HG03432 (cell line): ENCODE measurements at regions not wholly inside any gene's neighbourhood (a gene's known extent, or its start where the extent isn't known, plus 50 kb on each side); places are given as distances from the start of the nearest gene placed in this dataset.

ENCODE experiments used
- ATAC-seq: cut with Tn5 transposase; IDR thresholded peaks from one replicate; pipeline ENCODE4 v1.9.1; 2021; ENCODE audit warnings: mild to moderate bottlenecking, moderate library complexity; ENCODE audit not compliant: unreplicated experiment

DNA sequence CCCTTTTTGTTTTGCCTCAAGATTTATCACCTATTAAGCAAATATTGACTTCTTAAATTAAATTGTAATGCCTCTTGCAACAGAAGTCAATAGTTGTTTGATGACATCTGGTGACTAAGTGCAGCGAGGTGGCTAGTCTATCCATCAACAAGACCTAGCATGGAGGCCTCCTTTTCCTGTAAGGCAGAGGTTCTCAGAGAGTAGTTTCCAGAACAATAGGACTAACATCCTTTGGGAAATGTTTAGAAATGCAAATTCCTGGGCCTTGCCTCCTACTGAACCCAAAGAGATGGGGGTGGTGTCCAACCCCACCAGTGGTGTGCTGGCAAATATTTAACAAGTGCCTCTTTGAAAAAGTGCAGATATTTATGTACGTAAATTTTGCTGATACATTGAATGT is 143.7 kb downstream of the SCP2D1 start:
- no peak for ATAC-seq

DNA sequence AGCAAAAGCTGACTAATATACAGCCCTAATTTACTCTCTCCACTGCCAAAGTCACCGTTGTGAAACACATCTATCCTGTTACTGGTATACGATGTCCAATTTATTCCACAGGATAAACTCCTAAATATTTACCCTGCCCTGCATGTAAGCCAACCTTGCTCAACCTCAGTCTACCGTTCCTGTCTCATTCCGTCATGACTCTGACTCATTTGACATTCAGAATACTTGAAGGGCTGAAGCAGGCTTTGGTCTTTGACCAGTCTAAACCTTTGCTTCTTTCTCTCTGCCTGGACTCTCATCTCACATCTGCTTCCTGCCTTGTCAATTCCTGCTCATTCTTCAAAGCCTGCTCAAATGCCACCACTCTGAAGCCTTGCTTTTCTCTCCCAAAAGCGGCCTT is 157.5 kb downstream of the SCP2D1 start:
- ATAC-seq, result no peak

DNA sequence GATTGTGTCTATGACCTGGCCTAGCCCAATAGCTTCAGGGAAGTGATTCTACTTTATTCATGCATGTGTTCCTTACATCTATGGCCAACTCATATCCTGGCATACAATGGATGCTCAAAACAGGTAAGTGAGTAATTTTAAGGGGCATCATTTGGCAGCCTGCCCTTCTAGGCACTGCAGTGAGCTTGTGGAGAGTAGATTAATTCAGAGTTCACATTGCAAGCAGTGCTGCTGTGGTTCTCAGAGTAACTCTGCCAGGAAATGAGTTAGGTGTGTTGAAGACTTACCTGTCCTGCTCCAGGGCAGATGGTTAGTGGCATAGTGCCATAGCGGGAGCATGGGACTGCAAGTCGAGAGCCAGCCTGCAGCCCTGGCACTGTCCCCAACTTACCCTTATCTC is 158.0 kb downstream of the SCP2D1 start:
- ATAC-seq, result no peak

DNA sequence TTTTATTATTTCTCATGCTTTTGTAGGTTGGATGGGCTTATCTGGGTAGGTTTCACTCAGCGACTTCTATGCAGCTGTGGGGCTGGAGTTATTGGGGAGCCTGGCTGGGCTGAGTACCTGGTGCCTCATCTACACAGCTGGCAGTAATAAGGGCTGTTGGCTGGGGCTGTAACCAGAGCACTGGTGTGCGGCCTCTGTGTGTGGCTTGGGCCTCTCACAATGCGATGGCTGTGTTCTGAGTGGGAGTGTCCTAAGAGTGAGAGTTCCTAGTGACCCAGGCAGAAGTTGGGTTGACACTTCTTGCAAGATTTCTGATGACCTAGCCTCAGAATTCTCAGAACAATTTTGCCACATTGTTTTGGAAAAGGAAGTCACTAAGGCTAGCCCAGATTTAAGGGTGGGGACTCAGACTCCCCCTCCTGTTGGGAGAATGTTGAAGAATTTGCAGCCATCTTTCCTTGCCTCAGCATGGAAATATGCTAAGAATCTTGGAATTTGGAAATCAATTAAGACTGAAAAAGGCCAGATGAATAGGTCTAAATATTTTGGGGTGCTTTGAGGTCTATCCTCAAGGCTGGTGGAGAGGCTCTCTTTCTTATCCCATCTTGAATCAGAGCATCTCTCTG is 158.8 kb downstream of the SCP2D1 start:
- no peak for ATAC-seq

DNA sequence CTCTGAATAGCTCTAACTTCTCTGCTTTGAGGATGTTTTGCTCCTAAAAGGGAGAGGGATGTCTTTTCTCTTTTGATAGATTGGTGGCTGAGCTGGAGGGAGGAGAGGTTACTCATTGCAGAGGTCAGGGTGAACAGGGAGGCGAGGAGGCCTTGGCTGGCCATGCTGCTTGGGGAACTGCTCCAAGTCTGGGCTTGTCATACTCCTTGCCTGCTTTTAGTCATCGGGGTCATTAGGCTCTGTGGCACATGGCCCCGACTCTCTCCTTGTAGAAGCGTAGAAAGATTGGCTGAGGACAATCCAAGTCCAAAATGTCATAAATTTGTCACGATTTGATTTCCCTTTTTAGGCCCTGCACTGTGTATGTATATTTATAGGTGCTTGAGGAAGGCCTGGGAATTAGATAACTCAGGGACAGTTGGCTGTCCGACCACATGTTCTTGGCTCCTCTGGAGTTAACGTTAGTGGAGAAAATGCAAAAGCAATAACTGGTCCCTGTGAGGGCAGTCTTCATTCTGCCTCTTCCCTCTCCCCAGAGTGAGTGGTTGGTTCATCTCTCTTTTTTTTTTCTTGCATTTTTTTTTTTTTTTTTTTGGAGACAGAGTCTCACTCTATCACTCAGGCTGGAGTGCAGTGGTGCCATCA is 160.1 kb downstream of the SCP2D1 start:
- ATAC-seq, result no peak

DNA sequence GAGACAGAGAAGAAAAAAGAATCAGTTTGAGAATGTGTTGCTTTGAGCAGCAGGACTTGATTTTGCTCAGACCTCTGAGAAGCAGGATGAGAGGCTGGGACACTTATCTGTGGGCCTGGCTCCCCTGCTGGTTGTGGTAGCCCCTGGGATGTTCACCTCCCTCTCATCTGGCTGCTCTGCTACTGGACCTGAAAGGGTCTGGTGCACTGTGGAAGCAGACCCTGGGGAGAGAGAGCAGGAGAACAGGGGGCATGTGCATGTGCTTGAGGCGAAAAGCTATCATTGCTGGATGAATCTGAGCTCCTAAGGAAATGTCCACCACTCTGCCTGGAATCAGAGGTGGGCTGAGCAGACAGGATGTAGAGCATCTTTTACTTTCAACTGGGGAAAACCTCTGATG is 161.1 kb downstream of the SCP2D1 start:
- no peak for ATAC-seq

DNA sequence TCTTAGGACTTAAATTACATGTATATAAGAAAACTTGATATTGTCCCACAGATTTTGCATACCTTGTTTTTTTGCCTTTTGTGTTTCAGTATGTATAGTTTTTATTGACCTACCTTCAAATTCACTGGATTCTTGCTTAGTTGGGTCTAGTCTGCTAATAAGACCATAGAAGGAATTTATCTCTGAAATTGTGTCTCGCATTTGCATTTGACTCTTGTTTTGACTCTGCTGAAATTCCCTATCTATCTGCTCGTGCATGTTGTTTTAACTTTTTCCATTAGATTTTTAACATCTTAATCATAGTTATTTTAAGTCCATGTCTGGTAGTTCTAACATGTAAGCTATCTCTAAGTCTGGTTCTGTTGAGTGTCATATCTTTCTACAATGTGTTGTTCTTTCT is 163.9 kb downstream of the SCP2D1 start:
- ATAC-seq, result no peak

DNA sequence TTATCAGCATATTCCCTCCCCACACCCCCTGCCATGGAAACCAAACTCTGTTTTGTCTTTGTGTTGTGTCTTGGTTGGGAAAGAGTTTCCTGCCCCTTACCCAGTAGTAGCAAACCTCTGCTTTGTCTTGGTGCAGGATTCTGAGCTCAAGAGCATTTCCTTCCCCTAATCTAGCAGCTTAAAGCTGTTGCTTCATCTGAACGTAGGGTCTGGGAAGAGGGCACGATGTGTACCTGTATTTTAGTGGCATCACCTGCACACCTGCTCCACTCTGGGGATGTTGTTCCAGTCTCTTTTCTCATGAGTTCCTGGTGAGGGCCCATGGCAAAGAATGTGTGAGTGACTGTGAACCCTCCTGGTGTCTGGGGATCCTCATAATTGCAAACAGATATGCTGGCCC is 164.7 kb downstream of the SCP2D1 start:
- no peak for ATAC-seq

DNA sequence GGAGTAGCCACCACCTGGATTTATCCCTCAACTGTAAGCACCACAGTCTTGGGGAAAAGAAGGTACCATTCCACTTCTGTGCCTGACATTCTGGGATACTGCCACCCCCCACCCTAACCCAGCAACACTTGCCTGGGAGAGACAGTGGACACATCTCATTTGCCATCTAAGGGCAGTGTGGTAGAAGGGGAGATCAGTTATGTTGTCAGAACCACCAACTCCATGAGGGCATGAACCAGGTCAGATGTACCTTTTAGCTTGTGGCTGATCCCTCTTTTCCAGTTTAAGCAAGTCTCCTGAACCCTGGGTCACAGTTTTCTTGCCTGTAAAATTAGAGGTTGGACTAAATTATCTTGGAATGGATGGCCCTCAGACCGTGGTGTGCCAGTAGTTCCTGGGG is 165.5 kb downstream of the SCP2D1 start:
- ATAC-seq, result no peak

DNA sequence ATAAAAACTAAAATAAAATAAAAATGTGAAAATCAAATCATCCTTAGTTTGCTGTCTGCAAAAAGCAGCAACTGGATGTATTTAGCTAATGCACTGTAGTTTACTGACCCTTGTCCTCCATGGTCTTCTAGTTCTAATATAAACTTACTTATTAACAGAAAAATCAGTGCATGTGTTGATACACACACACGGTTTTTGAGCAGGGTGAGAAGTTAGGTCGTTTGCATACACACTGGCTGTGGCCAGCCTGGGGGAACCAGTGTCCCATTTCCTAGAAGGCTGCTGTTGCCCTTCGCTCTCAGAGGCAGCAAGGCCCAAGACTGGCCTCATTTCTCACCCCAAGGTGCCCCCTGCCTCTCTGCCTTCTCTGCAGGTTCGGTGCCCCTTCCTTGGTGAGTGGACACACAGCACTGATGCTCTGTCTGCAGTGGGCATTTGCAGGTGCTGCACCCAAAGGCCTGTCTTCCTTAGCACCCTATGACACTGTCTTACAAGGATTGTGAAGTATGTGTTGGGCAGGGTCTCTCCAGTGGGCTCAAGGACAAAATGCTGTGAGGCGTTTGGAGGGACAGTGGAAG is 168.5 kb downstream of the SCP2D1 start:
- ATAC-seq, result no peak

DNA sequence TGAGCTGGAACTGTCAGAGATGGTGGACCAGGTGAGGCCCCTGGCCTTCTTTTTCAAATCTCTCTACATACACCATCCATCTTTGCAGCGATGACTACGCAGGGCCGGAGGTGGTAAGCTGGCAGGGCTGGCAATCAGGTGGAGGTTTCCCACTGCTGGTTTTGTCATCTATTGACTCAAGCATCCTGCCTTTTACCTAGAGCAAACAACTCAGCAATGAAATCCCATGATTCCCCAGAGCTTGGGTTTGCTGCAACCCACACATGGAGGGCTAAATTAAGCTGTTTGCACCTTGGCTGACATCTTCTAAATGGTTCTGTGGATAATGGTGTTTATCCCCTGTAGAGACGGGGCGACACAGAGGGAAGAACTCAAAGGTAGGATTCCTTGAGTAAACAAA is 170.2 kb downstream of the SCP2D1 start:
- ATAC-seq, result no peak

DNA sequence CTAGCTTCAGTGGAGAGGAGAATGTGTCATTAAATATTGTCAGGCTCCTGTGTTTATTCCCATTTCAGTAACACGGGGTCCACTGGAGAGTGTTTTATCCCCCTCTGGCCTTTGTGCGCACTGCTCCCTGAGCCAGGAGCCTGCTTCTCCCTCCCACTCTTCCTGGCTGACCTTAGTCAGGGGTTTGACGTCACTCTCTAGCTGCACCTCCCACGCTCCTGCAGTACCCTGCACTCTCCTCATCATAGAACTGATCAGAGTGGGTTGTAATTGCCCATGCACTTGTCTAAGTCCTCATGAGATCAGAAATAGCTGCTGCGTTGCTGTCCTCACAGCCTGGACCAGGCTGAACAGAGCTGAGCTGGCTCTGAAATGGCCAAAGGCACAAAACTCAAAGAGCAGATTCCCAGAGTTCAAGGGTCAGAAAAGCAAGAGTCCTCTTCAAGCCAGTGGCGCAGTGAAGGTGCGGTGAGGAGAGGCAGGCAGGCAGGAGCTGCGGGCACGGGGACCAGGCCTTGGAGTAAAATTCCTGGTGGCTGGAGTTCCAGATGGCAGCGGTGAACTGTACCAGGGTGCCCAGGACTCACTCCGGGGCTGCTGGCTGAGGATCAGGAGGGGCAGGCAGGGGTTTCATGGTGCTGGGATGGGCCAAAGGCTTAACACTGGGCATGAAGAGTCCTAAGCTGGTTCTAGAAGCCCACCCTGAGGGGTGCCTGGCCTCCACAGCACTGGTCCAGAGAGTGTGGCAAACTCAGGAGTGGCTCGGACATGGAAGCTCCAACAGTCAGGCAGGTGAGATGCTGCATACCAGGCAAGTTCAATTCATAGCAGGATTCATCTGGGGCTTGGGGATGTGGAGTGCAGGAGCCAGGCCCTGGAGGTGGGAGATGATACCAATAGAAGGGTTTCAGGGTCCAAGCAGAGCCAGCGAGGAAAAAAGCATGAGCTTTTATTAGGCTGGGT is 170.9 kb downstream of the SCP2D1 start:
- ATAC-seq, result no peak

DNA sequence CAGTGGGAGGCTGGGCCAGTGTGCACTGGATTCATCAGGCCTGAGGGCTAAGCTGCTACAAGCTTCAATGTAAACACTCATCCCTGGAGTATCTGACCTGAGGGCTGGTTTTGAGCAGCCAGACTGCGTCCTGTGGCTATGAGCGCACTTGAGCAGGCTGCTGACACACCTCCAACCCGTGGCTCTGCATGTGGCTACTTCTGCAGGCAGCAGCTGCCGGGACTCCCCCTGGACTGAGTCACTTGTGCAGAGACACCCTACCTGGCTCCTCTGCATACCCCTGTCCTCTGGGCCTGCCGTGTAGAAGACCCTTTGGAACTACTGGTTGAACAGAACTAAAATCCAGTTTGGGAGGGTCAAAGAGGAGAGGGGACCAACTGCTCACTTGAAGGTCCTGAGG is 172.0 kb downstream of the SCP2D1 start:
- no peak for ATAC-seq

DNA sequence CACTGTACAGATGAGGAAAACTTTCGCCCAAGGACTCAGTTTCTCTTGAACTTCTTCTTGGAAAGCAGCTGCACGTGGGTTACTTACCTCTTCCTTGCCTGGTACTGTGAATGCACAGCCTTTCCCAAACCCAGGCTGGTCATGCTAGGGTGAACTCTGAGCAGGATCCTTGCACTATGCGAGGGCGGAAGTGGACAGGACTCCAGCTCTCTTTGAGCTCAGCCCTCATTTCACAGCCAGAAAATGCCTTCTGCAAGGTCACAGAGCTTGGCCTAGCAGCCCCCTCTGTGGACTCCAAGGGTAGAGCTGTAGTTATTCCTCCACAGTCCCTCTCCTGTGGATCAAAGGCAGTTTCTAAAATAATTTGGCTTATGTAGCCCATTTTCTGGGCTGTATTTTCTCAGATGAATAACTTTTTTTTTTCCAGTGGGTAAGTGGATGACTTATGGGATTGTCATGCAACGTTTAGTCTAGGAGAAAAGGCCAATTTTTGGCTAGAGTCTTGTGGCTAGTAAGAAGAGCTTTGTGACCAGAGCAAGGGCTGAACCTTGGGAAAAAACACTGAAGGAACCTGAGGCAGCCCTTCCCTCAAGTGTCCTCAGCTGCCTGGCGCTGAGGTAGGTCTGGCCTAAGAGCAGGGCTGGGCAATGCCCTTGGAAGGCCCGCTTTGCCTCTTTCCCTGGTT is 172.7 kb downstream of the SCP2D1 start:
- ATAC-seq, result no peak

DNA sequence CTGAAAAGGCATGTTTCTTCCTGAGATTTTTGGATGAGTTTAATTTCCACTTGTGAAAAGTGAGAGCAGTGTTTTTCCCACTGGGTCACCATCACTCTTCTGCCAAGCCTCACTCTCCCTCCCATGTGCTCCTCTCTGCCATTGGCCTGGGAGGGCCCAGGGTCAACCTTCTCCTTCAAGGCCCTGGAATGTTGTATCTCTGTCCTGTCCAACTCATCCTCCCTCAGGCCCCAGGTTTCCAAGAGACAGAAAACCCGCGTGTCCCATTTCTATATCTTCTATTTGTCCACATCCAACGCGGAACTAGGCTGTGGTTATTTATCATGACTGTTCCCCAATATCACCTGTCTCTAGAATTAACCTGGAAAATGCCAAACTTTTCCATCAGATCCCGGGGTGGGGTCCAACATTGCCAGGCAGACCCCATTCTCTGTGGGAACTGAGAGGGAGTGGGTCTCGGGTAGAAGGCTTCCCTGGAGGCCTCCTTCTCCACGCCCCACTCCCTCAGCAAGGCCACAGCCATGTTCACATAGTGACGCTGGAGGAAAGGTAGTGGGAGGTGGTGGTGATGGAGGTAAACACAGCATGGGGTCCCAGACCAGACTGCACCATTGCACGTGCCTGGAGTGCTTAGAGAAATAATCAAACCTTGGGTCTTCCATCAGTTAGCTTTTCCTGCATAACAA is 173.5 kb downstream of the SCP2D1 start:
- ATAC-seq, result no peak

DNA sequence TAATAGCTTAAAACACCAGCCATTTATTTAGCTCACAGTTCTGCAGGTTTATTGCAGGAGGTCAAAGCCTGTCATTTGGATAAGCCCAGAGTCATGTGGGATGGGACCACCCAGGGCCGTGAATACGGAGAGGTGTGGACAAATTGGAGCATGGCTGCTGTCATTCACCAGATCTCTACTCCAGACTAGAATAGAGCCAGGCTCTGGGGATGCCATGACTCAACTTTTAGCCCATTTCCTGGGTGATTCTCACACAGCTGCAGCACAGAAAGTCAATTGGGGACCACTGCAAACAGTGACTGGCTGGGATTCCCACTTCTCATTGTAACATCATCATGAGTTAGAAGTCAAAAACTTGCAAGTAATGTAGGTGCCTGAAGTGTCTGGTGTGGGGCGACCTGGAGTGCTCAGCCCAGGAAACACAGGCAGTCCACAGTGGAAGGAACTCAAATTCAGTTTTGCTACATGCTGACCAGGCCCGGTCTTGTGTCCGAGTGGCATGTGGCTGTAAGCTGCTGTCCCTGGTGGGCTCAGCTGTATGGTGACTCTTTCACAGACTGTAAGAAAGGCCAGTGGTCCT is 174.3 kb downstream of the SCP2D1 start:
- no peak for ATAC-seq

DNA sequence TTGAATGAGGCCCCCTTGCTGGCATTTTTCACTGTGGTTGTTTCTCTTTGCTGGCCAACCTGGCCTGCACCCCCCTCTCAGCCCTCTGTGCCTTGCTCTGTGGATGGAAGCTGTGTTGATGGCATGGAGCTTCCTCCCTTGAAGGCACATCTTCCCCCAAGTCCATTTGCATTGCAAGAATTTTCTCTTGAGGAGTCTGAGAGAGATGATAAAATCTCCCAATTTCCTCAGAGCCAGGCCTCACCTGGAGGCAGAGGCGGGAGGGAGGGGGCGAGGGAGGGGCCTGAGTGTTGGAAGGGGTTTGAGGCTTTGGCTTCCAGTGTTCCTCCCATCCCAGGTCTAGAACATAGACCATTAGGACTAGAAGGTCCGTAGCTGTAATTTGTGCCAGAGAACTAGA is 175.1 kb downstream of the SCP2D1 start:
- no peak for ATAC-seq

DNA sequence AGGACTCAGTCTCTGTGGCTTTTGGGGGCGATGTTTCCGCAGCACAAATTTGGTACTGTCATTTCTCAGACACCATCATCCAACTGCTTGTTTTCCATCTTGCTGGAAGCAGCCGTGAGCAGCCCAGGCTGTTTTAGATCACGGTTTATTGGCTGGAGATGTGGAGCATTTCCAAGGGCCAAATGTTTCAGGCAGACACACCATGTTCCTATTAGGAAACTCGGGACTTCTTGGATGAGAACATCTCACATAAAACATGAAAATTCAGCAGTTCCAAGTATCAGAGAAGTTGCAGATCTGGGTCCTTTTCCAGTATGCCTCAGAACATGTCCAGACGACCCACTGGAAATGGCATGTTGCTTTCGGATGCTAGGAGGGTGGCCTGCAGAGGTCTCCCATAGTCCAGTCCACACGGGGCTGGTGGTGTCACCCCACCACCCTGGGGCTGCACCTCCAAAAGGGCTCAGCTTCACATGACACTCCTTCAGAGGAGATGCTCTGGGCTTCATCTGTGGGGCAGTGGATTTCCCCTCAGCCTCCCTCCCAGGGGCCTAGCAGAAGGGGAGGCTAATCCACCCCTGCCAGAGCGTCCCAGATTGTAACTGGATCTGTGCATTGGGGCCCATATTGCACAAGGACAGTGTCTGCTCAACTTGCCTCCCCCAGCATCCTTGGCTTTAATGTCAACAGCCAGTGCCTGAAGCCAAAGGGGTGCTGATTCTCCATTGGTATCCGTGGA is 176.3 kb downstream of the SCP2D1 start:
- ATAC-seq, result no peak

DNA sequence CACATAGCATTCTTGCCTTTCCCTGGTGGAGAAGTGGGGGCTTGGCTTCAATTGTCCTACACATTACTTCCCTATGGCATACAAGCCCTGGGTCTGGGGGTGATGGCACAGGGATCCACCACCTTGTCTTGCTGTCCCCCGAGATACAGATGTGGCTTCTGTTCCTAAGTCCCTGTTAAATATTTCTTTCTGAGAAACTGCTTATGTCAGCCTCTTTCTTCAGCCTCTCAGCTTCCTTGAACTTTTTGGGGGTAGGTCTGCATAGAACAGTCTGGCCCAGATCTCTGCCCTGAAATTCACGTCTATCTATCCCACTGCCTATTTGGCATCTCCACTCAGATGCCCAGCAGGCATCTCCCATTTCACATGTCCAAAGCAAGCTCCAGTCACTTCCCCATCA is 177.4 kb downstream of the SCP2D1 start:
- ATAC-seq, result no peak
